NCI-H82 treated with DMSO at 0.1 percent for 48 hours (cell line): ENCODE measurements at regions not wholly inside any gene's neighbourhood (a gene's known extent, or its start where the extent isn't known, plus 50 kb on each side); places are given as distances from the start of the nearest gene placed in this dataset.
"Not testable (repeated sequence)": the region's sequence is repeated elsewhere in the genome, so short reads cannot be mapped to it uniquely, and the experiment has no call there.

ENCODE experiments used
- DNase-seq: peaks from one replicate; lab custom pipeline; 2025; ENCODE audit not compliant: unreplicated experiment; lab: John Stamatoyannopoulos, UW

DNA sequence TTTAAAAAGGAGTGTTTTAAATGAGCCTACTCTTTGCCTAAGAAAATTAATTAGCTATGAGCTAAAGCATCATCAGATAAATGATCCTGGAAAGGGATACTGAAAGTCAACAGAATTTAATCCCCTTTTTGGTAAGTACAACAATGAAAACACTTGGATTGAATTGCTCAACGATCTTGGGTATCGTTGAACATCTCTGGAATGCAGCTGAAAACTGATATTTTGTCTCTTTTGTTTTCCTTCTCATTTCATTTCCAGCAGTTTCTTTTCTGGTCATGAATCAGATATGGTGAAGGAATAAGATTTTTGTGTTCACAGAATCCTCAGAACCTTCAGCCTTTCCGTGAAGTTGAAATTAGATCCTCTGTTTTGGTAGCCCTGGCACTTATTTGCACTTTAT, 771.2 kb downstream of the FSCB start:
- DNase-seq: no peak

DNA sequence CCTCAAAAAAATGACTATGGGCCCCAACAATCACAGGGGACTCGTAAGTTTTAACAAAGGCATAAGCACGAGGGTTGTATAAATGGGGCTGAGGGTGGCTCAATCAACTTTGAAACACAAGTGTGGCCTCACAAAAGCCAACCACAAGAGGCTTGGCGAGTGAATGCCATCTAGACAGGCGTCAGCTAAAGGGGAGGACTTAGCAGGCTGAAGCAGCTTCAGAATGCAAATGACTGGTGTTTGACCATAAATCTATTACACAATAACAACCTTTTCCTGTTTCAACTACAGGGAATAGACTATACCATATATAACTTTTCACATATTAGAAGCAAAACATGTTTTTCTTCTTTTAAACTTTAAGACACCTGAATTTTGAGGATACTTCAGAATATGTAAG, 777.9 kb downstream of the FSCB start:
- DNase-seq: no peak

DNA sequence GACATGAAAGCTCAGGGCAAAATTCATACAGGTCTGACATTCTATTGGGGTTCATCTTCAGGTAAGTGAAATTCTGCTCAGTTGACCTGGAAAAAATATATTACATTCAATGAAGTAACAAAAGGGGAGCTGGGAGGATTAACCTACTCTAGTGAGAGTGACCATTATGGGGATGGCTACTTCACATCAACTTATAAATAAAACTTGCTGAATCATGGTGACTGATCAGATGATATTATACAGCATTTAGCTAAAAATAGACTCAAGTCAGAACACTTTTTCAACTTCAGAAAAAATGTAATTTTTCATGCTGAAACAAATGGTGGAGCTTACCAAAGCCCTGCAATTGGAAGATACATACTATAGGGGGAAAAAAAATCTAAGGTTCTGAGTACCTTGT, 800.2 kb downstream of the FSCB start:
- no peak for DNase-seq

DNA sequence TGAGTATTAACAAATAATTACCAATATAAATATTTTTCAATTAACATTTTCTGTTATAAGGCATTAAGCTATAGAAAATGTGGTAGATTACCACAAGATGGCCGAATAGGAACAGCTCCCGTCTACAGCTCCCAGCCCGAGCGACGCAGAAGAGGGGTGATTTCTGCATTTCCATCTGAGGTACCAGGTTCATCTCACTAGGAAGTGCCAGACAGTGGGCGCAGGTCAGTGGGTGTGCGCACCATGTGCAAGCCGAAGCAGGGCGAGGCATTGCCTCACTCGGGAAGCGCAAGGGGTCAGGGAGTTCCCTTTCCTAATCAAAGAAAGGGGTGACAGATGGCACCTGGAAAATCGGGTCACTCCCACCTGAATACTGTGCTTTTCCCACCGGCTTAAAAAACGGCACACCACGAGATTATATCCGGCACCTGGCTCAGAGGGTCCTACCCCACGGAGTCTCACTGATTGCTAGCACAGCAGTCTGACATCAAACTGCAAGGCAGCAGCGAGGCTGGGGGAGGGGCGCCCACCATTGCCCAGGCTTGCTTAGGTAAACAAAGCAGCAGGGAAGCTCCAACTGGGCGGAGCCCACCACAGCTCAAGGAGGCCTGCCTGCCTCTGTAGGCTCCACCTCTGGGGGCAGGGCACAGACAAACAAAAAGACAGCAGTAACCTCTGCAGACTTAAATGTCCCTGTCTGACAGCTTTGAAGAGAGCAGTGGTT, 808.4 kb downstream of the FSCB start:
- not testable (repeated sequence) for DNase-seq

DNA sequence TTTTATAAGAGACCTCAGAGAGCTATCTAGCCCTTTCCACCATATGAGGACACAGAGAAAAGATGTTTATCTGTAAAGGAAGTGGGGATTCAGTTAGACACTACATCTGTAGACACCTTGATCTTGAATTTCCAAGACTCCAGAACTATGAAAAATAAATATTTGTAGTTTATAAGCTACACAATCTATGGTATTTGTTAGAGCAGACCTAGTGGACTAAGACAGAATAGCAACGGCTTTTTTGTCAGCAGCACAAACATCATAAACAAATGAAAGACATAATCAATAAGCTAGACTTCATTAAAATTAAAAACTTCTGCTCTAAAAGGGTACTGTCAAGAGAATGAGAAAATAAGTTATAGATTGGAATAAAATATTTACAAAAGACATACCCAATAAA, 810.1 kb downstream of the FSCB start:
- no peak for DNase-seq

DNA sequence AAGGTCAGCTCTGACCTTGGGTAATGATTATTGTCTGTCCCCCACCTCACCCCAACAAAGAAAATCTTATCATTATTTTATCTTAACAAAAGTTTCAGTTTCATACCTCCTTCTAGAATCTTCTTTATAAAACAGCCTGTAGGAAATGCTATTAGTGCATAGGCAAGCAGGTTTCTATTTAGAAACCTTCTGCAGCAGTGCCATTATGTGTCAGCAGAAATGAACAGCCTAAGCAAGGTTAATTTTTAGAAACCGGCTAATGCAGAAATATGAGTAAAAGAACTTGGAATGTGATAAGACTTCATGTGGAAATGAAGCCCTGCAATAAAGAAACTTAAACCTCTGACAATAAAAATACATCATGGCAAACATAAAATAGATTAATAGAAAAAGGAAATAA, 814.4 kb downstream of the FSCB start:
- DNase-seq: no peak

DNA sequence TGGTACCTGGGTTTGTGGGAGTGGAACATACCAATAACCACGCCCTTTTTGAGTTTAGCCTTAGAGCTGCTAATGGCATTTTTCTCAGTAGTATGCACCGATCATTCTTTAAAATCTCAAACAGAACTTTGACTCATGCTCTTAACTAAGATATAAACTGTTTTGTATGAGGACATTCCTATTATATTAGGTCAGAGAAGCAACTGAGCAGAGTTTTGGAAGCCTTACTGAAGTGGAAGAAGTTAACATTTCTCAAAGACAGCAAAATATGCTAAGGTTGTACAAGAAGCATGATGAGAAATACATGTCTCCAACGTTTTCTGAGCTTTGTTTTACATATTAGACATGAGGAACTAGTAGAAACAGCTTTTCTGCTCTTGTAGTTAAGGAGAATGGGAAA, 819.2 kb downstream of the FSCB start:
- DNase-seq: no peak

DNA sequence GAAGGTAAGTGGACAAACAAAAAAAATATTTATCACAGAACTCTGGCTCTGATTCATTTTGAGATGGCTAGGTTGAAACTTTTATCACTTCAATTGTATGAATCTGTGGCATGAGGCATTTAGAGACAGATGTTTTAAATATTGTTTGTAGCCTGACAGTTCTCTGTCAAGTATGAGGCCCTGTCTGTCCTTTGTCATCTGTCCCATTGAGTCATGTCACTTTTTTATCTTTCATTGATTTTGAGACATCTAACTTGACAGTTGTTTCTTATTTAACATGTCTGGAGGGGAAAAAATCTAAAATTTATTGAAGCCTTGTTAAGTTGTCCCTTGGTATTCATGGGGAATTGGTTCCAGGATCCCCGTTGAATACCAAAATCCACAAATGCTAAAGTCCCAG, 829.5 kb downstream of the FSCB start:
- no peak for DNase-seq

DNA sequence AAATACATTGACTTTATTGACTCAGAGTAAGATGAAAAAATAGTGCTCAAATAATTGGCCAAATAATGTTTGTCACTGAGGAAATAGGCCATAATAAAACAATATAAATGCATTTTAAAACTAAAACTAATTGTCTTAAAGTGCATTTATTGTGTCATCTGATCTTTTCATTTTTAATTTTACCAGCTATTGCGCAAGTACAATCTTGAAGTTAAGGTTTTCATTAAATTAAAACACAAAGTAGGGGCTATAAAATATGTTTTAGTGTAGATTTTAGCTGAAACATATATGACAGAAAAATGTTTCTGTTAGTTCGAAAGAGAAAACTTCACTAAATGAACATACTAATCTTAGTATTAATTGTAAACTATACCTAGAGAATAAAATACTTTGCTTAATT, 832.8 kb downstream of the FSCB start:
- no peak for DNase-seq

DNA sequence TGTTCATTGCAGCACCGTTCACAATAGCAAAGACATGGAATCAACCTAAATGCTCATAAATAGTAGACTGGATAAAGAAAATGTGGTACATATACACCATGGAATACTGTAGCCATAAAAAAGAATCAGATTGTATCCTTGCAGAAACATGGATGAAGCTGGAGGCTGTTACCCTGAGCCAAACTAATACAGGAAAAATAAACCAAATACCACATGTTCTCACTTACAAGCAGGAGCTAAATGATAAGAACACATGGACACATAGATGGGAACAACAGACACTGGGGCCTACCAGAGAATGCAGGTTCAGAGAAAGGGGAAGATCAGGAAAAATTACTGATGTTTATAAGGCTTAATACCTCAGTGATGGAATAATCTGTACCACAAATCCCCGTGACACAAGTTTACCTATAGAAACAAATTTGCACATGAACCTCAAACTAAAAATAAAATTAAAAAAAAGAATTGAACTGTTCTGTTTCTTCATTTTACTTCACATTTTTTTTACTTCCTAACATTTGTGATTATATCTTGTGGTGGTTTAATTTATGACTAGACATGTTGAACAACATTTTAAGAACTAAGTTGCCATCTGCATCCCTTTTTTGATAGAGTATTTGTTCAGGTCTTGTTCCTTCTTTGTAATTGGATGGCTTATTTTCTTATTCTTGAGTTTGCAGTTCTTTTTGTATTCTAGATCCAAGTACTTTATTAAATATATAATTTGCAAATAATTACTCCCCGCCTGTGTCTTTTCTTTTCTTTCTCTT, 835.2 kb downstream of the FSCB start:
- no peak for DNase-seq

DNA sequence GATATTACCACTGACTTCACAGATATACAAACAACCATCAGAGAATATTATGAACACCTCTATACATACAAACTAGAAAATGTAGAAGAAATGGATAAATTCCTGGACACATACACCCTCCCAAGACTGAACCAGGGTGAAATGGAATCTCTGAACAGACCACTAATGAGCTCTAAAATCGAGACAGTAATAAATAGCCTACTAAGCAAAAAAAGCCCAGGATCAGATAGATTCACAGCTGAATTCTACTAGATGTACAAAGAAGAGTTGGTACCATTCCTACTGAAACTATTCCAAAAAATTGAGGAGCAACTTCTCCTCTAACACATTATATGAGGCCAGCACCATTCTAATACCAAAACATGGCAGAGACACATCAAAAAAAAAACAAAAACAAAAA, 837.7 kb downstream of the FSCB start:
- no peak for DNase-seq

DNA sequence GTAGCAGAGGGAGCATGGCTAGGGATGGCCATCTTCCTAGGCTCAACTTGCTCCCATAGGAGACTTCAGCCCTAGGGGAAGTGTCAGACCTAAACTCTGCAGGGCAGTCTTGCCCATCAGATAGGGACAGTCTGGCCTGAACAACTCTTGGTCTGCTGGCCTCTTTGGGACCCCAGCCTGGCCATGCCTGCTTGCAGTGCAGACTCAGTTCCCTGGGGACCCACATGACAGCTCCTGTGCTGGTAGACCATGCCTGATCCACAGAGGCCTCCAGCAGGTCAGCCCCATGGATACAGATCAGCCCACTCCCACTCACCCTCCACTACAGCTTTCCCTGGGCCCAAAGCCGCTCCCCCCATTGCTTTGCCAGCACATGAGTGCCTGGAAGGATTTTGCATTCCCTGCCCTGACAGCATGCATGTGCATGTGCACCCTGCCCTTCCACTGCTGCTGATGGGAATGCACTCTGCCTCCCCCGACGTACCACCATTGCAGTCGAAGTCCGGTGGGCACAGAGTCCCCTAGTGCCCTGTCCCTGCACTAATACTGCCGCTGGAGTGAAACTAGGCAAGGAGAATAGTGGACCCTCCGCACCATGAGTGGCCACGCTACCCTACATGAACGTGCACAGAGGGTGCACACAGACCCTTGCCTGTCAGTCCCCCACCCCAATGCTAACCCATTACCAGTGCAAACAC, 841.4 kb downstream of the FSCB start:
- DNase-seq: no peak

DNA sequence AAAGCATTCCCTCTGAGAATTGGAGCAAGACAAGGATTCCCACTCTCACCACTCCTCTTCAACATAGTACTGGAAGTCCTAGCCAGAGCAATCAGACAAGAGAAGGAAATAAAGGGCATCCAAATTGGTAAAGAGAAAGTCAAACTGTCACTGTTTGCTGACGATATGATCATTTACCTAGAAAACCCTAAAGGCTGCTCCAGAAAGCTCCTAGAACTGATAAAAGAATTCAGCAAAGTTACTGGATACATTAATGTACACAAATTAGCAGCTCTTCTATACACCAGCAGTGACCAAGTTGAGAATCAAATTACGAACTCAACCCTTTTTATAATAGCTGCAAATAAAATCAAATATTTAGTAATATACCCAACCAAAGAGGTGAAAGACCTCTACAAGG, 851.9 kb downstream of the FSCB start:
- DNase-seq: not testable (repeated sequence)

DNA sequence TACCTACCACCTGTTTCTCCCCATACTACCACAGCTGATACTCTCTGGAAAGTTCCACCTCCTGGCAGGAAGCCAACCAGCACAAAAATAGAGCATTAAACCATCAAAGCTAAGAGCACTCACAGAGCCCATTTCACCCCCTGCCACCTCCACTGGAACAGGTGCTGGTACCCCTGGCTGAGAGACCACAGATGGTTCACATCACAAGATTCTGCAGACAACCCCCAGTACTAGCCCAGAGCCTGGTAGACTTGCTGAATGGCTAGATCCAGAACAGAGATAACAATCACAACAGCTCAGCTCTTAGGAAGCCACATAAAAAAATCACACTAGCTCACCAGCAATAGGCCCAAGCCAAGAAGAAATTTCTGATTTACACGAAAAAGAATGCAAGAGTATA, 855.2 kb downstream of the FSCB start:
- DNase-seq: no peak

DNA sequence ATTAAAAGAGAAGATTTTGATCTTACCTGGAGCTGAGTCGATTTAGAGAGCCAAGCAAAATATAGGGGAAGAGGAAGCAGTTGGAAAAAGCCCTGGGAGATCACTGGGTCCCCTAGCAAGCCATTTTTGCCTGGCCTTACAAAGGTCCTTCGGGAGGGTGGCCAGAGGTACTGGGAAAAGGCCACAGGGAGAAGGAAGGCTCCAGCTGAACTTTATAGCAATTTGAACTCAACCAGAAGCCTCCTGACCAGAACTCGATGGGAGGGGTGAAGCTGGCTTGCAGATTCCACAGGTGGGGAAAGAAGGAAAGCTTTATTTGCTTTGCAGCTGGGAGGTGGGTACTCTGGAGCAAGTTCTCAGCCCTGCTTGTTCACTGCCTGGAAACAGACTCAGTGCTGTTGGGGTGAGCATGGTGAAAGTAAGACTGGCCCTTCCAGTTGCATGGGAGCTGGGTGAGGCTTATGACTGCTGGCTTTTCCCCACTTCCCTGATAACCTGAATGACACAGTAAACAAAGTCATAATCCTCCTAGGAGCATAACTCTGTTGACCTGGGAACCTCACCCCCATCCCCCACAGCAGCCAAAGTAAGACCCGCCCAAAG, 855.8 kb downstream of the FSCB start:
- no peak for DNase-seq

DNA sequence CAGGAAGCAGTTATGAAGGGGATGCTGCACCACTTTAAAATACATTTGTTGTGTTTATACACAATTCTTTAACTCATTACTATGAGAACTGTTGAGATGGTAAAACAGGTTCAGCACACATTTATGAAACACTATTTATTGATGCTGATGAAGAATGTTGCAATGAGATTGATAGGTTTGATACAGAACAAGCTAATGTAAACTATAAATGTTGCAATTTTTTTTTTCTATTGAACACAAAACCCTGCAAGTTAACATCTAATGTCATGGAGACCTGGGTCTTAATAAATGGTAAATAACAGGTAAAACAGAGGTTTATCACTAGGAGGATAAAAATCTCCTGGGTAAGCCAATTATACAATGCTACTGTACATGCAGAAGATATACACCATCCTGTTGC, 857.6 kb downstream of the FSCB start:
- DNase-seq: no peak

DNA sequence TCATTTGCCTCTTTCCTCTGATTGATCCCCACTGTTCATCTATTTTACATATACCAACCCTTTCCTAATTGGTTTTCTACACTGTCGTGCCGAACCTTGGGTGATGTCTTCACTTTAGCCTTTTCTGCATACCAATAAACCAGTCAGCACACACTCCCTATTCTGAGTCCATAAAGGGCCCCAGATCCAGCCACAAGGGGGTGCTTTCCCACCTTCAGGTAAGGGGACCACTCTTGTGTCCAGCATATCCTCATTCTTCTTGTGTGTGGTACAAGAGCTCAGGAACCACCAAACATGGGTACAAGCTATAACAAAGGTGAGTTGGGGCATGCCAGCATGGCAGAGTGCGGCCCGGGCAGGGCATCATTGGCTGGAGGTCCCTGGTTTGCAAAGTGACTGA, 859.8 kb downstream of the FSCB start:
- no peak for DNase-seq

DNA sequence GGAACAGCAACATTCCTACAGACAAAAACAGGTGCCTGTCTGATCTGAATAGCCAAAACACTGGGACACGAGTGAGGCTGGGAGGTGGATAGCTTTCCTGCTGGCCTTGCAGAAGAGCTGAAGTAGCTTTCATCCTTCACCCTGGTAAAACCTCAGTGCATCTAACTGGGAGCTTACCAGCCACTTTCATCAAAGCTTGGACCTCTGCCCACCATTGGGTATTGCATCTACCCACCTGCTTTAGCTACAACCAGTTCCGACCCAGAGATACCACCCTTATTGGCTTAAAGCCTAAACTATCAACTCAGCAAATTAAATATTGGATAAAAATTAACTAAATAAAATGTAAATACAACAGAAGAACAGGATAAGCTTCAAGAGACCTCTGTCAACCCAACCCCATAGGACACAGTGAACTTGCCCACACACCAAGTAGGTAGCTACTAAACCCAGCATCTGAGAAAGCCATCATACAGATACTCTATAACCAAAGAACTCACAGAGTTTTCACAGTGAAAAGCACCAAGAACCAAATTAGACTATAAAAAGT, 866.3 kb downstream of the FSCB start:
- no peak for DNase-seq

DNA sequence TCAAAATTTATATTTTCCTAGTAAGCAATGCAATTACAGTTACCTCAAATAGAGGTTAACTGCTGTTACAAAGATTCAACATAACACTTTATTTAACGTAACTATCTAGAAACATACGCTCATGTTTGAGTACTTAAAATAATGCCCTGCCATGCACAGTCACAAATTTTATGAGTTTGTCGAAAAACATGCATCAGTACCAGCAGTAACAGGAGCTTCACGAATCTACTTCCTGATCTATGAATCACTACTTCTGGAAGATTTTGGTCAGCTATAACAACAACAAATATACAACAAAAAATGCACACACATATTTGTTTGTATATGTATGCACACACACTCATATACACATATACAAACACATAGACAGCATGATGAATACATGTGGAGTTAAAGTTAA, 881.8 kb downstream of the FSCB start:
- DNase-seq: no peak

DNA sequence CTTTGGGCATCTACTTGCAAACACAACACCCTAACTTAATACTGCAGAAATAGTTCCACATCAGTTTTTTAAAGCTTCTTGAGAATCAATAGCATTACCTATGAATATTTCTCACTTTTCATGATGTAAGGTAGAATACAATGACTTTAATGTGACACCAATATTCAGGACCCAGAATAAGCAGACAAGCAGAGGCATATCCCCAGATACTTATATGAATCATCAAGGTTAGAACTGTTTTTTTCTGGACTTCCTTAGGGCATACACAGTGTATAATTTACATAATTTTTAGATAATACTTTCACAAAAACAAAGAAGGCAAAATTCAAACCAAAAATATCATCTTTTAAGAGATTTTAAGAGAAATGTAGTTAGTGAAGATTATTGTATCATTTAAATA, 885.8 kb downstream of the FSCB start:
- no peak for DNase-seq

DNA sequence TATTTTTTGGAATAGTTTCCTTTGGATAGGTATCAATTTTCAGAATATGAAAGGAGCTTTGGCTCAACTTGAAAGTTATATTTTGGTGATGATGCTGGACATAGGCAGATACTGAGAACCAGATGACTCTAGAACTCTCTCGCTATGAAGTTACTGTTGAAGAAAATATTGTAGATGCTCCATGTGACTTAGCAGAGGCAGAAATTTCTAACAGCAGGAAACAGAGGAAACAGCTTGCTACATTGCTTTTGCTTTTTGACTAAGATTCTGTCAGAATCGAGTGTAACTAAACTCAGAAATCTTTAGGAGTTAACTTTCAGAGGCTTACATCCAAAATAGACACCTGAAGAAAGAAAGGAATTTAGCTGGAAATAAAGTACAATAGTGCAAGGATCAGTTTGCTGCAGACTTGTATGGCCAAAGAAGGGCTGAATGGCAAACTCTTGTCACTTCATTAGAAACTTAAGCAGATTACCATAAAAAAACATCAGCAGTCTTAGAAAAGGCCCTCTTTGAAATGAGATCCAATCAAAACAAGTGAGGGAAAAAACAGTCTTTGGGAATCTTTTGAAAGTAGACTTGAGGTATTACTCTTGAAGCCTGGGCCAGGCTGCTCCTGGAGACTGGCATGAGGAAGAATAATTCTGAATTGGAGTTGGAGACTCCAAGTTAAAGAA, 911.8 kb downstream of the FSCB start:
- DNase-seq: no peak
